SK-N-MC (cell line): ENCODE measurements at regions not wholly inside any gene's neighbourhood (a gene's known extent, or its start where the extent isn't known, plus 50 kb on each side); places are given as distances from the start of the nearest gene placed in this dataset.
"Not testable (repeated sequence)": the region's sequence is repeated elsewhere in the genome, so short reads cannot be mapped to it uniquely, and the experiment has no call there.

Experiments used
- DNase-seq: peaks from one replicate; pipeline ENCODE4 v3.0.0-alpha.2; 2011; ENCODE audit warnings: low read depth, low spot score
- H3K27ac ChIP-seq: fragments of 200-600 bp; sonication (generic); 2 replicates; pipeline ENCODE4 v1.5.1; 2016; ENCODE audit warnings: mixed run types
- H3K36me3 ChIP-seq: fragments of 200-600 bp; sonication (generic); 2 replicates; pipeline ENCODE4 v1.6.1; 2017; ENCODE audit warnings: antibody characterized with exemption, low read length, mixed read lengths; ENCODE audit not compliant: insufficient read depth
- H3K4me3 ChIP-seq: fragments of 200-600 bp; sonication (generic); 2 replicates; pipeline ENCODE4 v1.5.1; 2016
- H3K9ac ChIP-seq: fragments of 200-600 bp; sonication (generic); 2 replicates; pipeline ENCODE4 v1.8.0; 2017; ENCODE audit warnings: mixed run types, mixed read lengths; ENCODE audit not compliant: insufficient read length
- H3K9me3 ChIP-seq: fragments of 200-600 bp; sonication (generic); 2 replicates; pipeline ENCODE4 v1.6.1; 2017; ENCODE audit warnings: low read depth, mild to moderate bottlenecking, antibody characterized with exemption, low read length, moderate library complexity, mixed read lengths
- EZH2 ChIP-seq: fragments of 200-600 bp; sonication (generic); IDR thresholded peaks from one replicate; pipeline ENCODE4 v1.6.1; 2017; ENCODE audit warnings: antibody characterized with exemption
- FOXP2 ChIP-seq: optimal IDR thresholded peaks from 2 replicates; pipeline ENCODE3; 2011; ENCODE audit warnings: mild to moderate bottlenecking, moderate library complexity; ENCODE audit not compliant: insufficient read depth; ENCODE audit errors: extremely low read length, control extremely low read depth
- POLR2AphosphoS5 ChIP-seq: IDR thresholded peaks from 2 replicates; pipeline ENCODE4 v1.6.1; 2012; ENCODE audit warnings: mild to moderate bottlenecking, low read depth, low read length, borderline replicate concordance

GRCh38 chr2:160592993-160593392 is 99.4 kb upstream of the RBMS1 start:
- no peak for DNase-seq
- no peak overlapping the region for H3K4me3 ChIP-seq
- TF ChIP-seq EZH2 (no peak), POLR2AphosphoS5 (no peak), FOXP2 (no peak)
- H3K9ac ChIP-seq = no peak overlapping the region
- H3K36me3 ChIP-seq = no peaks in the 10 kb centered on the region
- H3K9me3 ChIP-seq = 0 out of 2 replicates have a peak, but pooled peaks cover 7% of the 10 kb centered on the region
- no peak overlapping the region for H3K27ac ChIP-seq

- TF ChIP-seq POLR2AphosphoS5 (no peak), FOXP2 (no peak), EZH2 (no peak)
- H3K9me3 ChIP-seq = 0 out of 2 replicates have a peak, but pooled peaks cover 7% of the 10 kb centered on the region
- no peak overlapping the region for H3K27ac ChIP-seq
- H3K4me3 ChIP-seq = no peak overlapping the region
- no peaks in the 10 kb centered on the region for H3K36me3 ChIP-seq
- DNase-seq = no peak
- no peak overlapping the region for H3K9ac ChIP-seq
These were observed 102.8 kb upstream of the RBMS1 start for GRCh38 chr2:160596441-160596840.

GRCh38 chr2:160600437-160600836 is 106.8 kb upstream of the RBMS1 start:
- DNase-seq = not testable (repeated sequence)

GRCh38 chr2:160602073-160602472 is 108.5 kb upstream of the RBMS1 start:
- Histone ChIP-seq H3K36me3 (no peaks in the 10 kb centered on the region), H3K27ac (no peak overlapping the region), H3K9me3 (no peaks in the 10 kb centered on the region), H3K4me3 (no peak overlapping the region), H3K9ac (no peak overlapping the region)
- no peak for DNase-seq
- TF ChIP-seq EZH2 (no peak), POLR2AphosphoS5 (no peak), FOXP2 (no peak)

More at GRCh38 chr2:160600437-160600836, 106.8 kb upstream of the RBMS1 start:
- H3K36me3 ChIP-seq, H3K27ac ChIP-seq, H3K9ac ChIP-seq, H3K4me3 ChIP-seq, H3K9me3 ChIP-seq: not testable (repeated sequence)

- DNase-seq = no peak
- Histone ChIP-seq H3K27ac (peak overlapping the region; percentile 35; the same call in 1 of the 2 replicates), H3K4me3 (no peak overlapping the region), H3K9ac (no peak overlapping the region), H3K36me3 (no peaks in the 10 kb centered on the region), H3K9me3 (no peaks in the 10 kb centered on the region)
- TF ChIP-seq FOXP2 (no peak), POLR2AphosphoS5 (no peak), EZH2 (no peak)
These were observed 110.3 kb upstream of the RBMS1 start for GRCh38 chr2:160603771-160604510.

- no peak for TF ChIP-seq POLR2AphosphoS5
- no peak for TF ChIP-seq EZH2
- no peak for TF ChIP-seq FOXP2
- peak overlapping the region; percentile 43 for H3K9ac ChIP-seq
These were observed 112.7 kb upstream of the RBMS1 start for GRCh38 chr2:160606341-160606740.

GRCh38 chr2:160608599-160608998 is 115.0 kb upstream of the RBMS1 start:
- H3K9me3 ChIP-seq = no peaks in the 10 kb centered on the region

More at GRCh38 chr2:160606341-160606740, 112.7 kb upstream of the RBMS1 start:
- no peak for DNase-seq
- no peaks in the 10 kb centered on the region for H3K36me3 ChIP-seq
- H3K9me3 ChIP-seq = no peaks in the 10 kb centered on the region
- H3K27ac ChIP-seq = peak overlapping the region; percentile 92
- H3K4me3 ChIP-seq = peak overlapping the region; percentile 30; the same call in 1 of the 2 replicates

GRCh38 chr2:160609346-160609745 is 115.7 kb upstream of the RBMS1 start:
- peak overlapping the region; percentile 30 for H3K9ac ChIP-seq
- H3K27ac ChIP-seq = peak overlapping the region; percentile 95
- H3K36me3 ChIP-seq = no peaks in the 10 kb centered on the region
- TF ChIP-seq EZH2 = no peak
- TF ChIP-seq POLR2AphosphoS5 = no peak
- no peak for TF ChIP-seq FOXP2
- no peak for DNase-seq
- peak overlapping the region; percentile 55 for H3K4me3 ChIP-seq
- no peaks in the 10 kb centered on the region for H3K9me3 ChIP-seq

More at GRCh38 chr2:160608599-160608998, 115.0 kb upstream of the RBMS1 start:
- no peaks in the 10 kb centered on the region for H3K36me3 ChIP-seq
- H3K4me3 ChIP-seq = peak overlapping the region; percentile 55; the same call in 1 of the 2 replicates
- H3K9ac ChIP-seq = peak overlapping the region; percentile 13
- no peak for TF ChIP-seq POLR2AphosphoS5
- TF ChIP-seq FOXP2 = peak; percentile 43
- H3K27ac ChIP-seq = peak overlapping the region; percentile 95
- DNase-seq = peak; percentile 40

- TF ChIP-seq FOXP2 (peak; percentile 20), EZH2 (no peak), POLR2AphosphoS5 (peak; percentile 15; the same call in 1 of the 2 replicates)
- Histone ChIP-seq H3K27ac (peak overlapping the region; percentile 95), H3K9ac (peak overlapping the region; percentile 30), H3K4me3 (peak overlapping the region; percentile 55), H3K9me3 (no peaks in the 10 kb centered on the region), H3K36me3 (no peaks in the 10 kb centered on the region)
- no peak for DNase-seq
These were observed 116.4 kb upstream of the RBMS1 start for GRCh38 chr2:160610041-160610440.
